T-helper 2 cell treated with Interferon-gamma antibody and Interleukin-4, amounts not matched to agents 100 ng/mL and 5 ng/mL, for 36 hours (primary cell): ENCODE measurements at regions not wholly inside any gene's neighbourhood (a gene's known extent, or its start where the extent isn't known, plus 50 kb on each side); places are given as distances from the start of the nearest gene placed in this dataset.
"Not testable (repeated sequence)": the region's sequence is repeated elsewhere in the genome, so short reads cannot be mapped to it uniquely, and the experiment has no call there.

Source experiments
- intact Hi-C: fragments of 100-400 bp; cut with micrococcal nuclease; formaldehyde crosslinking; loops from one replicate; pipeline ENCODE4 v1.15.1; 2023

GRCh38 chr17:72468841-72469240 lies 348.0 kb downstream of the SOX9 start:
- intact Hi-C loops: no loop called here

- intact Hi-C loops: no loop called here
These were observed 349.4 kb downstream of the SOX9 start for GRCh38 chr17:72470121-72470705.

- intact Hi-C loops: no loop called here
These were observed 349.9 kb downstream of the SOX9 start for GRCh38 chr17:72470734-72471133.

- intact Hi-C loops: no loop called here
These were observed 350.5 kb downstream of the SOX9 start for GRCh38 chr17:72471296-72471695.

- intact Hi-C loops: no loop called here
These were observed 351.3 kb downstream of the SOX9 start for GRCh38 chr17:72472106-72472505.

GRCh38 chr17:72472853-72473390 lies 352.1 kb downstream of the SOX9 start:
- intact Hi-C loops: not testable (repeated sequence)

GRCh38 chr17:72474243-72474642 lies 353.4 kb downstream of the SOX9 start:
- intact Hi-C loops: no loop called here

GRCh38 chr17:72474719-72475477 lies 354.1 kb downstream of the SOX9 start:
- intact Hi-C loops: no loop called here

GRCh38 chr17:72476134-72476533 lies 355.3 kb downstream of the SOX9 start:
- intact Hi-C loops: no loop called here

GRCh38 chr17:72476575-72476986 lies 355.8 kb downstream of the SOX9 start:
- intact Hi-C loops: no loop called here

GRCh38 chr17:72477491-72477890 lies 356.7 kb downstream of the SOX9 start:
- intact Hi-C loops: no loop called here

- intact Hi-C loops: no loop called here
These were observed 358.3 kb downstream of the SOX9 start for GRCh38 chr17:72479113-72479512.

GRCh38 chr17:72481572-72481971 lies 360.8 kb downstream of the SOX9 start:
- intact Hi-C loops: no loop called here

GRCh38 chr17:72485596-72485995 lies 364.8 kb downstream of the SOX9 start:
- intact Hi-C loops: no loop called here

GRCh38 chr17:72486806-72487205 lies 366.0 kb downstream of the SOX9 start:
- intact Hi-C loops: no loop called here

- intact Hi-C loops: no loop called here
These were observed 367.1 kb downstream of the SOX9 start for GRCh38 chr17:72487731-72488494.

- intact Hi-C loops: no loop called here
These were observed 367.9 kb downstream of the SOX9 start for GRCh38 chr17:72488555-72489271.

- intact Hi-C loops: no loop called here
These were observed 368.4 kb downstream of the SOX9 start for GRCh38 chr17:72489272-72489641.

- intact Hi-C loops: no loop called here
These were observed 370.3 kb downstream of the SOX9 start for GRCh38 chr17:72491102-72491501.

GRCh38 chr17:72492494-72492893 lies 371.7 kb downstream of the SOX9 start:
- intact Hi-C loops: no loop called here

GRCh38 chr17:72492941-72493340 lies 372.1 kb downstream of the SOX9 start:
- intact Hi-C loops: no loop called here

GRCh38 chr17:72494566-72494965 lies 373.7 kb downstream of the SOX9 start:
- intact Hi-C loops: no loop called here
